ENCODE measurements at regions not wholly inside any gene's neighbourhood (a gene's known extent, or its start where the extent isn't known, plus 50 kb on each side); places are given as distances from the start of the nearest gene placed in this dataset.
"Not testable (repeated sequence)": the region's sequence is repeated elsewhere in the genome, so short reads cannot be mapped to it uniquely, and the experiment has no call there.

DNA sequence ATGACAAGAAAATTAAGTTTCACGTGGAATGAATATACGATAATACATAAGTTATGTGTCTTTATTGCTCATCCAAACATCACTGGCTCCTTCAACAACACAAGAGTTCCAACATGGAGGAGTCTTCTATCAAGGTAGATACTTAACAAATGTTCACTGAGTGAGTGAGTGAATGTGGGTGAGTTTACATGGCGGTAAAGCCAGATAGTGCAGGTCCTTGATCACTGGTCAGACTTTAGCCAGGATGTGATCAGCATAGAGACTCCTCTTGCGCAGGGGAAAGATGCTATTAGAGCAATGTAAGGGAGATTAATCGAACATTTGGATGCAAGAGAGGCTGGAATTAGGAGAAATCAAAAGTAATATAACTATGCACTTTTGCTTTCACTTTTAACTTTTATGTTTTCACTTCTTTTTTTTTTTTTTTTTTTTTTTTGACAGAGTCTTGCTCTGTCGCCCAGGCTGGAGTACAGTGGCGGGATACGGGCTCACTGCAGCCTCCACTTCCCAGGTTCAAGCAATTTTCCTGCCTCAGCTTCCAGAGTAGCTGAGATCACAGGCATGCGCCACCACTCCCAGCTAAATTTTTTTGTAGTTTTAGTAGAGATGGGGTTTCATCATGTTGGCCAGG lies 249.0 kb upstream of the ID2 start:
- DNase-seq (ENCODE audit: low spot score), result no peak

DNA sequence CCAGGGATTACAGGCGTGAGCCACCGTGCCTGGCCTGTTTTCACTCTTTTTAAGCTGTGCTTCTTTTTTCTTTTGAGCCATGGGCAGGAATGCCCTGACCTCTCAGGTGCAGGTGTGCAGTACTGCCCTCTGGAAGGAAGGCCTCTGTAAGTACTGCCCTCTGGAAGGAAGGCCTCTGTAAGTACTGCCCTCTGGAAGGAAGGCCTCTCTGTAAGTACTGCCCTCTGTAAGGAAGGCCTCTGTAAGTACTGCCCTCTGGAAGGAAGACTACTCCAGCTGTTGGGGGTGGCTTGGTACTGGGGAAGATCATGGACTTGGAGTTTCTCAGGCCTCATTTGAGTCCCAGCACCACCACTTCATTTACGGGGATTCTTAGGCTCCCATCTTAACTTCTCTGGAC lies 248.5 kb upstream of the ID2 start:
- no peak for DNase-seq (ENCODE audit: low spot score)

DNA sequence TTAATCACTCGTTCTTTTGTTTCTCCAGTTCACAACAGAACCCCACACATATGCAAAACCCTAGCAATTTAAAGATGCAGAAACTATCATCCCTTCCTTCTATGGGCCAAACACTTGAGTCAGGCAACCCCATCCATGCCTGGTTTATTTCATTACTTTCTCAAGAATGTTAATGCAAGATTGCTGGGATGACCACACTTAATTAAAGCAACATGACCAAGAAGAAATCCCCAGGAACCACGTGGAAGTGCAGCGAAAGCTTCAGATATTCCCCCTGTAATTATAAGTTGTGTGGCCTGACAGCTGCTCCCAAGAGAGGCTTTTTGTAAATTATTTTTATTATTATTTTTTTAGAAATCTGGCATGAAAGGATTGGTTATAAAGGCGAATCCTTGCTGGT lies 246.2 kb upstream of the ID2 start:
- DNase-seq (ENCODE audit: low spot score), result no peak

DNA sequence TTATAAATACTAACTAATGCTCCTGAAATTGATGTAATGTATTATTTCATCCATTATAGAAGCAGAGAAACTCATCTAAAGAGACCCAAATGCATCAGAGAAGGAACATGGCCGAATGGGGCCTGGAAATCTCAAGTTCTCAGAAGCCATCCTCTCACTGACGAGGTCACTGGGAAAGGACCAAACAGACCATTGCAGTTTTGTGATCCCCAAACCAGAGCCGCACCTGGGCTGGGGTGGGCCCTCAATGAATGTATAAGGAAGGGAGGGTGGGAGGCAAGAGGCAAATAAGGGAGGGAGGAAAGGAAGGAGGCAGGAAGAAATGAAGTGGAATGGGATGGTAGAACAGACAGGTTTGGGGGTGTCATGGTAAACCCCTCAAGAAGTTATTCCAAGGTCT lies 245.3 kb upstream of the ID2 start:
- no peak for DNase-seq (ENCODE audit: low spot score)

DNA sequence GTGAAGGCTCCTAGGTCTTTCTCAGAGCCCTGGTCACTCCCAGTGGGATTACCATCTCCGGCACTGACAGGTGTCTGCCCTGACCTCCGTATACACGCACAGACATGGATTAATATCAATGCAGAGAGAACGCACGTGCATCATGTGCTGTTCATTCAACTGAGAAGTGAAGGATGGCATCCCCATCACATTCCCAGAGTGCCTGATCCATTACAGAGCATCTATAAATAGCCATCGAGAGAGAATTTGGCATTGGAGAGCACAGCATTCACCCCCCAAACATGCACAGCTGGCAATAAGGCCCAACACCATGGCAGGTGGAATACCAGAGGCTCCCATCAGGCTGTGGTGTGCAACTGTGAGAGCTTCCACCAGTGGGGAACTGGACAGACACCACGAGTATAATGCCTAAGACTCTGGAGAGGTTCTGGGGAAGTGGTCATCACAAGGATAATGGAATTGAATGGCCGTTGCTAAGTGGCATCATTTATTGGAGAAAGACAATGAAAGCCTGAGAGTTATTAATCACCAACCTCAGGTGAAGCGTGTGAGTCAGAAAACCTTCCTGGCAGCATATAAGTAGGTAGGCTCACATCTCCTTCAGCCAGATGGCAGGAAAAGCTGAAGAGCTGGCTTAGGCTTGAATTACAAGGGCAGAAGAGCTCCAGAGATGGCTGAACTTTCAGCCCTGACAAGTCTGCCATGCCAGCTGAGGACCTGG lies 244.5 kb upstream of the ID2 start:
- DNase-seq (ENCODE audit: low spot score), result no peak

DNA sequence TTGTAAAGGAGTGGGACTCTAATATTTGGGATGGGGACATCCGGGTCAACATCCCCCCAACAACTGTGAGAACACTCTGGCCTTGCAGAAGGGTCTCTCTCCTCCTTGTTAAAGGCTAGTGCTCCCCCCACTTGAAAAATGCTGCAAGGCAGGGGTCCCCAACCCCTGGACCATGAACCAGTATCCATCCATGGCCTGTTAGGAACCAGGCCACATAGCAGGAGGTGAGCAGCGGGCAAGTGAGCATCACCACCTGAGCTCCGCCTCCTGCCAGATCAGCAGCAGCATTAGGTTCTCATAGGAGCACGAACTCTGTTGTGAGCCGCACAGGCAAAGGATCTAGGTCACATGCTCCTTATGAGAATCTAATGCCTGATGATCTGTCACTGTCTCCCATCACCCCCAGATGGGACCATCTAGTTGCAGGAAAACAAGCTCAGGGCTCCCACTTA lies 243.9 kb upstream of the ID2 start:
- no peak for DNase-seq (ENCODE audit: low spot score)

DNA sequence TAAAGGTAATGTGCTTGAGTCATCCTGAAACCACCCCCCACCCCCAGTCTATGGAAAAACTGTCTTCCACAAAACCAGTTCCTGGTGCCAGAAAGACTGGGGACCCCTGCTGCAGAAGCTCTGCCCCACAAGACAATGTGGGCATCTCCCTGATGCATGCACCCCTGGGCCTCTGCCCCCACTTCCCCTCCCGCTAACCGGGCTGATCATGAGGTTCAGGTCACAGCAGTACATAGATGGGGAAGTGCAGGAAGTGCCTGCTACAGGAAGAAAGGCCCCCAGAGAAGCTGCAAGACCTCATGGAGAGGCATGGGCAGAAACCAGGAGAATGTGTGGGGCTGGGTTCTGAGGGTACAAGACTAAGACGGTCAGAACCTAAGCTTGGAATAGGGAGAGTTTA lies 243.4 kb upstream of the ID2 start:
- no peak for DNase-seq (ENCODE audit: low spot score)

DNA sequence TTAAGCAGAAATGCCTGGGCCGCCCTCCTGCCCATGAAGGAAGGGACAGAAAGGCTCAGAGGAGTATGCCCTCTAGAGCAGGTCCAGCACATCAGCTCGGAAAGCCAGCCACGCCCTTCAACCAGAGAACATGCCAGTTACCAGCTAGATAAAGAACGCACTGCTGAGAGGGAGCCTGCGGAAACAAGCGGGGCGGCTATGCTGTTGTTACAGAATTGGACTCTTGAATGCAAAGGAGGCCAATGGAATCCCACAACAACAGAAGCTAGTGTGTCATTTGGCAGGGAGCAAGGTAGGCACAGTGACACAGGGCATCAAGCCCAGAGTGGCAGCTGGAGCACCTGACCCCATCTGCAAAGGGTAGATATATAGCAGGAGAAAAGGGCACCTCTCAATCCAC lies 242.9 kb upstream of the ID2 start:
- DNase-seq (ENCODE audit: low spot score), result no peak

DNA sequence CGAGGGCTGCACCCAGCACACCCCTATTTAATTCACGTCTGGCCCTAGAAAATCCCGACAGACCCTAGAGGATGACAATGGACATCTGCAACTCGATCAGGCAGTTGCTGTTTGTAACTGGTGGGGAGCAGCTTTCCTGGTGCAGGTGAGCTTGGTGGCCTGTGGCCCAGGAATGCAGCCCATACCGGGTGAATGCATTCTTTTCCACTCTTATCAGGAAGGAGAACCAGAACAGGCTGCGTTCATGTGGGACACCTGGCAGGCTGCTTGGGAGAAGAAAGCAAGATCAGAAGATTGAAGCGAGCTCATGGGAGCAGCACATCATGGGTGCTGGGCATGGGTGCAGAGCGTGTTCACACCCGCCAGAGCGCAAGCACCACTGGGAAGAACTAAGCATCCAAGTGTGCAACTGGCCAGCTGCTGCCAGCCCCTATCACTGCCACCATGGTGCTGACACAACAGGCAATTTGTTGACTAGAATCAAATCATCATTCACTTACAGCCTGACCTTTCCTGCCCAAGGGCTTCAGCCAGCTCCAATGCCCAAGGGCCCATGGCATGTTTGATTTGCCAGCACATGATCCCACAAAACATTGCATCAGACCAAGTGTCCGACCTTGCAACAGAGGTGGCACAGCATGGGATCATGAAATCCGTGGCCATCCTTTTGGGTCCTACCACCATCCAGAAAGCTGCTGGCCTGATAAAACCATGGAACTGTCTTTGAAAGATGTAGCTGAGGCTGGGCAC lies 241.7 kb upstream of the ID2 start:
- no peak for DNase-seq (ENCODE audit: low spot score)

DNA sequence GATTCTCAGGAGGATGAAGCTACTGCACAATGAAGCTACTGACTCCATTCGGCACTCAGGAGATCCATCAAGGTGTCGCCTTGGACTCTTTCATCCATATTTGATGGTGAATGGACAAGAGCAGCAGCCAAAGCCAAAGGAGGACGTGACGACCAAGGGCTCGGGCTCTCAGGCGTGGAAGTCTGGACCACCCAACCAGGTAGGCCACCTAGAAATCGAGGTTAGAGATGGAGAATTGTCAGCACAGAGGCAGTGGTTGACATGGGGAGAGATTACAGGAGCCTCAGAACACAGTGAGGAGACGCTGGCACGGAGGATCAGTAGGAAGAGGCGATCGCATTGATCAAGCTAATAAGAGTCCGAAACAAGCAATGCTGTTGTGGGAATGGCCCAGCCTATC lies 240.5 kb upstream of the ID2 start:
- no peak for DNase-seq (ENCODE audit: low spot score)

DNA sequence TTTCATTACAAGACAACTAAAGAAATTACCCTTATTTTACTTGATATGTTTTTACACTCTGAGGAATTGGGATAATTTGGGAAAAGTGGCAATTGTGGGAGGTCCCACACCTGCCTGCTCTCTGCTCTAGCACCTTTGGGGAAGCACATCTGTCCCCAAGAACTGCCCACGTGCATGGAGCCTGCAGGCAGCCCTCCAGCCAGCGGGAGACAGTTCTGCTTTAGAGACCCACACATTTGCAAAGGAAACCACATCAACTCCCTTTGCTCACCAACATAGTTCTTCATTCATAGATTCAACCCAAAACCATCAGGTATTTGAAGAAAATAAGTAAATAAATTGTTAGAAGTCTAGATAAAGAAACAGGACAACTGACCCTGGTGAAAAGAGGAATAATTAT lies 239.9 kb upstream of the ID2 start:
- DNase-seq (ENCODE audit: low spot score), result no peak

DNA sequence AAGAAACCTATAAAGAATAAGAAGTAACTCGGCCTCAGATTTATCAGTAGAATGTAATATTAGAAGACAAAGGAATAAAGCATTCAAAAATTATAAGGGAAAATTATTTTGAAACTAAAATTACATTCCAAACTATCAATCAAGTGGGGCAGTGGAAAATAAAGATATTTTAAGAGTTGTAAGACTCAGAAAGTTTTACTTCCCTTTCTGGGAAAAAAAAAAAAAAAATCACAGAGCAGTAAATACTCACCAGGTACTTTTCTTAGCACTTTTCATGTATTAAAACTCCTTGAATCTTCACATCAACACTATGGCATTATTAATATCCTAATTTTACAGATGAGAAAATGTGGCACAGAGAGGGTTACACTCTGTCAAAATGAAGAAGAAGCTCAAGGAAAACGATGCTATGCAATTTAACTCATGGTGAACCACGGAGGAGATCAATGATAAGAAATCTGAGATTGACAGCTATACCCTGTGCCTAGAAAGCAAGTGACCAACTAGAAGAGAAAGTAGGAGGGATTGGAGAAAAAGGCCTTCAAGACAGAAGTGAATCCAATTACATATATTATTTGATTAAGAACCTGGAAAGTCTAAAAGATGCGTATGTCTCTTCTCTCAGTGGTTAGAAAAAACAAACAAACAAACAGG lies 238.9 kb upstream of the ID2 start:
- no peak for DNase-seq (ENCODE audit: low spot score)

DNA sequence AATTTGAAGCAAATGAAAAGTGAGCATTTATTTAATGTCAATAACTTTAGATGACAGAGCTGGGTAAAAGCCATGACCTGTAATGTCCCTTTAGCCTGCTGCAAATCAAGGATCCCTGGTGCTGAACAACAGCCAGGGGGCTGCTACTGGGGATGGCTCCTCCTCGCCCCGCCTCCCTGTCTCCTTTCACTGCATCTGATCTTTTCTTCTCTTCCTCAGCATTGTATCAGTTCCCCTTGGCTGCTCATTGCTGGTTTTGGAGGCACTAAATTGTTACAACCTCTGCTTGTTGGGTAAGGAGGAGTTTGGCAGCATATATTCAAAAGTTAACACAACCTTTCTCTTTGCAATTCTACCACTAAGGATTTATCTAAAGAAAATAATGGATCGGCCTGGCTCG lies 236.3 kb upstream of the ID2 start:
- no peak for DNase-seq (ENCODE audit: low spot score)

DNA sequence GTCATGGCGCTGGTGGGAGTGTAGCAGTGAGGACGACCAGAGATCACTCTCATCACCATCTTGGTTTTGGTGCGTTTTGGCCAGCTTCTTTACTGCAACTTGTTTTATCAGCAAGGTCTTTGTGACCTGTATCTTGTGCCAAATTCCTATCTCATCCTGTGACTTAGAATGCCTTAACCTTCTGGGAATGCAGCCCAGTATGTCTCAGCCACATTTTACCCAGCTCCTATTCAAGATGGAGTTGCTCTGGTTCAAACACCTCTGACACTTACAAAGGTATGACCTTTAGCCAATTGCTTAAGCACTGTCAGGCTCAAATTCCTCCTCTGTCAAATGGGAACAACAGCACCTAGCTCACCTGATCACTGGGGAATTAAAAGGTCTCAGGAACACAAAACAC lies 235.1 kb upstream of the ID2 start:
- not testable (repeated sequence) for DNase-seq (ENCODE audit: low spot score)

DNA sequence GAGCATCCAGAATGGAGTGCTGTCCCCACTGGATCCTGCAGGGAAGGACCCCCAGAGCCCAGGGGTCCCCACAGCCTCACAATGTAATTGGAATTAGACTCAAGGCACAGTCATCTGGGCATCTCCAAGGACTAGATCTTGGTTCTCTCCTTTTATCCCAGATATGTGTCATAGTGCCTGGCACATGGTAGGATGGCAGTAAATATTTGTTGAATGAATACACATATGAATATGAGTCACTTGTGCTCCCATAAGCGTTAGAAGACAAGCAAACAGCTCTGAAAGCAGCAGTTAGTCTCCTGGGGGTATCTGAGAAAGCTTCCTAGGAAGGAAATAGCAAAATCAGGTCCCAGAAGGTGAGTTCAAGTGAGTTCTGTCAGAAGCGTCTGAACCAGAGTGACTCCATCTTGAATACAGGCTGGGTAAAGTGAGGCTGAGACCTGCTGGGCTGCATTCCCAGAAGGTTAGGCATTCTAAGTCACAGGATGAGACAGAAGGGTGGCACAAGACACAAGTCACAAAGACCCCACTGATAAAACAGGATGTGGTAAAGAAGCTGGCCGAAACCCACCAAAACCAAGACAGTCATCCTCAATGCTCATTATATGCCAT lies 234.1 kb upstream of the ID2 start:
- DNase-seq (ENCODE audit: low spot score), result no peak

DNA sequence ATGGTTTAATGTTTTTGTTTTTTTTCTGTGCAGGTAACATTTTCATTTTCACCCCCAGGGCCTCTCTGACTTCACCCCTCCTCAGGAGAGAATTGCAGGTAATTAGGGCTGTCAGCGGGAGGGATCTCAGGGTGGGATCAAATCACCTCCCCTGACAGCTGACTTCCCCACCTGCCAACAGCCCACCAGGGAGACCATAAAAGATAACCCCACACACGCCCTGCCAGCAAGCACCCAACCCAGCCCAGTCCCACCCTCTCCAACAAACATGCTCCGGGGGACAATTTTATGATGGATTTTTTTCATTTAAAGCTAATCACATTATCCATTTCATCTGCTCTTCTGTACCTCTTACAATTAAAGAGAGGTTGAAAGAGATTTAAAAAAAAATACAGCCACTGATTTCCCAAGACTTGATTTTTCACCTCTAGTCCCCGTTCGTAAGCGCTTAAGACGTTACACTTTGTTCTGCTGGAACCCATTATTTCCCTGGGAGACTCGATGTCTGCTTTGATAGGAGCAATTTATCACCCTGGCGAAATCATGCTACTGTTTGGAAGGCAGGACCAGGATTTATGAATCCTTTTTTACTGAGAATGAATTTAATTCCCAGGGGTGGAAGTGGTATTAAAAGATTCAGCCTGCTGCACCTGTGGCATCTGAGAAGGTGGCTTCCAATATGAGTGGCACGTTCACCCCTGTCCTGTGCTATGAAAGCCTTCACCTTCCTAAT lies 232.9 kb upstream of the ID2 start:
- DNase-seq (ENCODE audit: low spot score), result no peak

DNA sequence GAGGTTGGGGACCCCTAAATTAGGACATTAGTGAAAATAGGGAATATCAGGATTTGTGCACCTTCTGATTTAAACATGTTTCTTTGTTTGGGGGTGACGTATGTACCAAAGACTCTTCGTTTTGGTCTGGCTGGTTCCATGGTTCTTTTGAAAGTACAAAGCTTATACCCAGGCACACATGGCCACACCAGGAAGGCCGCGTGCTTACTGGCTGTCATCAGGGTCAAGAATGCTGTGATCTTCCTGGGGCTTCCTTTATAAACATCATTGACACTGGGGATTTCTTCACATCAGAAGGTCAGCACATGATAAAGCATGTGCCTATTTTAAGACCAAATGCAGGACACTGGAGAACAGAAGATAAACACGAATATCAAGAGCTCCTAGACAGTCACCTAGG lies 230.6 kb upstream of the ID2 start:
- DNase-seq (ENCODE audit: low spot score), result no peak

DNA sequence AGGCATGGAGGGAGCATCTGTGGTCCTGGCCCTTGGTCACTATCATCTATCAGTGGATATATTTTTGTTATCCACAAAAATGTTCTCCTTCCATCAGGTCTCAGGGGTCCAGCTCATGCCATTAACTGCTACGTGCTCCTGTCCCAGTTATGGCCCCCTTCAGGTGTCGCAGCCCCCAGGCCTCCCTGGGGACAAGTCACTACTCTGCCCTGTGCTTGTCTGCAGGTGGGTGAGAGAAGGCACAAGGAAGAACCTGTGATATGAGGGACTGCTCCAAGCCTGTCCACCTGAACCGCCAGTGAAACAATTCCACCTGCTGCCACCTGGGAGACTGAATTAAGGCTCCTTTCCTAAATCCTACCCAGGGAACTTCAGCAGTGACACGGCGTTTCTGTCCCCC lies 229.6 kb upstream of the ID2 start:
- no peak for DNase-seq (ENCODE audit: low spot score)

DNA sequence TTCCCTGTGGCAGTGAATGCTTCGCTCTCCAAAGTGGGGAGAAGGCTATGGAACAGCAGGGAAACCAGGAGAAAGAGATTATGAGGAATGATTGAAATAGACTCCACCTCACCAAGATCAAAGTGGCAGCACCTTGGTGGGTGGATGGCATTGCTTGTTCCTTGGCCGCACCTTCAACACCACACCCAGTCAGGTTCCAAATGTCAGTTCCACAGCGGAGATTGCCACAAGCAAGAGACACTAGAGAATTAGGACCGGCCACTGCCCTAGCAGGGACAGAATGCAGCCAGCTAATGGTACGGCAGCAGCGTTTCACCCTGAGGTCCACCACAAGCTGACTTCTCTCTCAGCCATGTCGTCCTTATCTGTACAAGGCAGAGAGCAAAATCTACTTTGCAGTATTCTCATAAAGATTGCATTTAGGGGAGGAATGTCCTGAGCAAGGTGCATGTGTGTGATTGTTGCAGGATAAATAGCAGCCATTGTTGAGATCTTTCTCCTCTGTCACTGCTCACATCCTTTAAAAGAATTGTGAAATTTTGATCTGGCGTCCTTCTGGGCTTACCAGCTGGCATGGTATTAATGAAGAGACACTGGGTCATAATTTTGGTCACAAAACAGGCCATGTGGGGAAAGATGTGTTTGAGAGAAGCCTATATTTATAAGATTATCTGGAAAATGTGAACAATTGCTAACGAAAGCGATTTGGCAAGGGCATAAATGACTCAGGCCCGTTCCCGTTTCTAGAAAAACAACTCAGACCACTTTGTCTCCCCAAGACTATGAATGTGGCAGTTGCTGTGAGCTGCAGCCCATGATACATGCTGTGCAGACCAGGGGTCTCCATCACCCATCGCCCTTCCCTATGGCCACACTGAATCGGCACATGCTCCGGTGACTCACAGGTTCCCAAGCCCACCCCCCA lies 228.6 kb upstream of the ID2 start:
- no peak for DNase-seq (ENCODE audit: low spot score)

DNA sequence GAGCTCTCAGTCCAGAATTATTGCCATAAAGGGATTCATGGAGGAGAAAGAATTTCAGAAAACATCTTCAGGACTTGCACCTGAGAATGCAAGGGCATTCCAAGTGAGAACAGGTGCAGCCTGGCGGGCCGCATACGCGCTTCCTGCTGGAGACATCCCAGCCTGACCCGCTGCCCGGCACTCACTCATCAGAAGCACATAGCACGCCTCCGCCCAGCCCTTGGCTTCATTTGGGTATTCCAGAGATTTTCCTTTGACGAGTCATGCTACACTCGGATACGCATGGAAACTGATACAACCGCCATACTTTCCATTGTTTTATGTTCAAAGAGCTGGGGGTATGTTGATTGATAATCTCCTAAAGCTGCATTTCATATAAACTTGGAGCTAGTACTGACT lies 228.0 kb upstream of the ID2 start:
- DNase-seq (ENCODE audit: low spot score), result no peak

DNA sequence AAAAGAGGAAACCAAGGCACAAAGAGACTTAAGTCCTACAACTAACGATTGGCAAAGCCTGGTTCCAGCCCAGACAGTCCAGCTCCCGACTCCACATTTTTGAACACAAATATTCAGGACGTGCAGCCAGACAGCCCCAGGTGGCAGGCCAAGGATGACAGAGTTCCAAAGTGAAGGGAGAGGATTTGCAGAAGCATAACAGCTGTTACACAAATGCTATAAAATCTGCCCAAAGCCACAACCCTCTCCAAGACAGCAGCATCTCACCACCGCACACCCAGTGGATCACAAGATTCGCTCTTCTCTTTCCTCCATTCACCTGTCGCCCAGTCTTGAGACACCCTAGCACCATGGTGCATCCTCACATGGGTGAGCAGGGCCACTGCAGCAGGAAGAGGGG lies 227.1 kb upstream of the ID2 start:
- no peak for DNase-seq (ENCODE audit: low spot score)

Data from COLO829 (cell line).